ENCODE measurements at regions not wholly inside any gene's neighbourhood (a gene's known extent, or its start where the extent isn't known, plus 50 kb on each side); places are given as distances from the start of the nearest gene placed in this dataset.

DNA sequence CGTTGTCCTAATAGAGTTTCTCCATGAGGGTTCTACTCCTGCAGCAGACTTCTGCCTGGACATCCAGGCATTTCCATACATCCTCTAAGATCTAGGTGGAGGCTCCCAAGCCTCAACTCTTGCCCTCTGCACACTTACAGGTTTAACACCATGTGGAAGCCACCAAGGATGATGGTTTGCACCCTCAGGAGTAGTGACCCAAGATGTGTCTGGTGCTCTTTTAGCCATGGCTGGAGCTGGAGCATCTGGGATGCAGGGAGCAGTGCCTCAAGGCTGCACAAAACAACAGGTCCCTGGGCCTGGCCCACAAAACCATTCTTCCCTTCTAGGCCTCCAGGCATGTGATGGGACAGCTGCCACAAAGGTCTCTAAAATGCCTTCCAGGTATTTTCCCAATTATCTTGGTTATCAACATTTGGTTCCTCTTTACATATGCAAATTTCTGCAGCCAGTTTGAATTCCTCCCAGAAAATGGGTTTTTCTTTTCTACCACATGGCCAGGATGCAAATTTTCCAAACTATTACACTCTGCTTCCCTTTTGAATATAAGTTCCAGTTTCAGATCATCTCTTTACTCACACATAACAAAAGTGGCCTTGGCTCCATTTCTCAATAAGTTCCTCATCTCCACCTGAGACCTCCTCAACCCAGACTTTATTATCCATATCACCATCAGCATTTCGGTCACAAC is 69.5 kb upstream of the GNAZ start:
- no peak for DNase-seq

DNA sequence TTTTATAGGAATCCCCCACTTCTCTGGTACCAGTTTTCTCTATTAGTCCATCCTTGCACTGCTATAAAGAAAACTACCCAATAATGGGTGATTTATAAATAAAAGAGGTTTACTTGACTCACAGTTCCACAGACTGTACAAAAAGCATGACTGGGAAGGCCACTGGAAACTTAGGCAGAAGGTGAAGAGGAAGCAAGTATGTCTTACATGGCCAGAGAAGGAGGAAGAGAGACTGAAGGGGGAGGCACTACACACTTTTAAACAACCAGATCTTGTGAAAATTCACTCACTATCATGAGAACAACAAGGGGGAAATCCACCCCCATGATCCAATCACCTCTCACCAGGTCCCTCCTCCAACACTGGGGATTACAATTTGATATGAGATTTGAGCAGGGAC is 68.9 kb upstream of the GNAZ start:
- DNase-seq: no peak

DNA sequence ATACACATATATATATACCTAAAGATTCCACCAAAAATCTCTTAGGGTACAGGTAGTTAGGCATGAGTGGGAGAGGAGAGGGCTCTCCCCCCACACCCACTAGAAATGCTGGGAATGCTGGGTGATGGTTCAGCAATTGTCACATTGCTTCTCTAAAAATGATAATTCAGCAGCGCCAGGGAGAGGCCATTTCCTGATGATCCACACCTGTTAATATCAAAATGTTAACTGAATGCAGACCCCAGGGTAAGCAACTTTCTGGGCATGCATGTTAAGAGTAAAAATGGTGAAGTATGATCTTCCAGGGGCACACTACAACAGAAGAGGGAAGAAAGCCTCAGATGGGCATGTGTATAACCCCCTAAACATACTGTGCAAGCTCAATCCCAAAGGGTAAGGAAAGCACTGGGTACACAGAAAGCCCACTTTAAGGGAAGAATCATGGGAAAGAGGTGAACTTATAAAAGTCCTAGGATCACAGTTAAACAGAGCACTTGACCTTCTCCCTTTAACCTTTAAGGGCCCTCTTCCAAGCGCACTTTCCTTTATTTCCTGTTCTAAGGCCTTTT is 67.6 kb upstream of the GNAZ start:
- no peak for DNase-seq

DNA sequence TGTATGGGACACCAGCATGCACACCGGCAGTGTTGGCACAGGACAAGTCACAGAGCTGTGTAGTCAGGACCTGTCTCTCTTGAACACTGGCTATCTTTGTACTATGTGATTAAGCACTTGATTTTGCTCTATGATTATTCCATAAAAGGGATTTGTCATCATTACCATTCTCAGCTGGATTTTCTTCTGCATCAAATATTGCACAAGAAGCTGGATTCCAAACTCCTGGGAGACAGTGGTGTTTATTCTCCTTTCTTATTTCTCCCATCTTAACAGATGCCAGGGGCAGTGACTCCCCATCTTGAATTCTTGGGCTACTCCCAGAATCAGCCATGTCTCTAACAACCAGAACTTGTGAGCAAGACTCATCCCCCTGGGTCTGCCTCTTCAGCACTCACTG is 62.5 kb upstream of the GNAZ start:
- DNase-seq: no peak

DNA sequence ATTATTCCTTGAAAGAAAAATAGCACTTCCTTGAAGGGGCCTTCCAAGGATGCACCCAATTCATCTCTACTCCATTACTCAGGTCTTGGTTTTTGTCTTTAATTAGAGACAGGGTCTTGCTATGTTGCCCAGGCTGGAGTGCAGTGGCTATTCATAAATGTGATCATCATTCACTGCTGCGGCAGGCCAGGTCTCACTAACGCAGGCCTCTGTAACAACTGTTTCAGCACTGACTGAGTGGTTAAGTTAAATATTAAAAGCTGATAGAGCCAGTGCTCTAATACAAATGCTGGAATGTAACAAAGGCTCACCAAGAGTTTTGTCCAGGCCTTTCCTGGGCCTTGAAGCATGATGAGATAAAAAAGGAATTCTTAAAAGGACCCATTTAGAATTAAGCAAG is 61.4 kb upstream of the GNAZ start:
- DNase-seq: no peak
